HUDEP-2 (cell line): ENCODE measurements at regions not wholly inside any gene's neighbourhood (a gene's known extent, or its start where the extent isn't known, plus 50 kb on each side); places are given as distances from the start of the nearest gene placed in this dataset.
"Not testable (repeated sequence)": the region's sequence is repeated elsewhere in the genome, so short reads cannot be mapped to it uniquely, and the experiment has no call there.

Experiments used
- DNase-seq, 76 experiments: peaks; one replicate each; lab custom pipeline; 2025; ENCODE audit not compliant: unreplicated experiment in 76 of 76; lab: John Stamatoyannopoulos, UW

GRCh38 chr5:71343994-71344393, 111.5 kb upstream of the BDP1 start:
- DNase-seq: not testable (repeated sequence)

- not testable (repeated sequence) for DNase-seq
These were observed 82.8 kb upstream of the BDP1 start for GRCh38 chr5:71372601-71373000.

- not testable (repeated sequence) for DNase-seq
These were observed 82.3 kb upstream of the BDP1 start for GRCh38 chr5:71373054-71373734.

- DNase-seq: not testable (repeated sequence)
These were observed 71.2 kb upstream of the BDP1 start for GRCh38 chr5:71384204-71384603.

GRCh38 chr5:71384706-71385105, 70.7 kb upstream of the BDP1 start:
- no peak for DNase-seq

- peak in 57 of 76 experiments; percentile 1 to 74 (median 31) for DNase-seq
These were observed 70.2 kb upstream of the BDP1 start for GRCh38 chr5:71385208-71385607.

GRCh38 chr5:71388184-71388583, 67.3 kb upstream of the BDP1 start:
- peak in 74 of 76 experiments; percentile 4 to 88 (median 54) for DNase-seq

- not testable (repeated sequence) for DNase-seq
These were observed 57.1 kb upstream of the BDP1 start for GRCh38 chr5:71398400-71398799.

GRCh38 chr5:71398859-71399258, 56.6 kb upstream of the BDP1 start:
- DNase-seq: not testable (repeated sequence)

- DNase-seq: not testable (repeated sequence)
These were observed 56.0 kb upstream of the BDP1 start for GRCh38 chr5:71399443-71399842.

GRCh38 chr5:71400626-71401025, 54.8 kb upstream of the BDP1 start:
- DNase-seq: not testable (repeated sequence)

- not testable (repeated sequence) for DNase-seq
These were observed 54.3 kb upstream of the BDP1 start for GRCh38 chr5:71401150-71401549.

- not testable (repeated sequence) for DNase-seq
These were observed 53.9 kb upstream of the BDP1 start for GRCh38 chr5:71401564-71401963.

- not testable (repeated sequence) for DNase-seq
These were observed 51.0 kb upstream of the BDP1 start for GRCh38 chr5:71404441-71404840.

- DNase-seq: not testable (repeated sequence)
These were observed 50.5 kb upstream of the BDP1 start for GRCh38 chr5:71404936-71405335.
